ENCODE measurements at regions not wholly inside any gene's neighbourhood (a gene's known extent, or its start where the extent isn't known, plus 50 kb on each side); places are given as distances from the start of the nearest gene placed in this dataset.

- H3K36me3 ChIP-seq (ENCODE audit: control insufficient read depth, insufficient read depth, low read length, severe bottlenecking): no peaks in the 10 kb centered on the region
- no peaks in the 10 kb centered on the region for H3K9me3 ChIP-seq (ENCODE audit: control insufficient read depth, low read length)
- peaks cover 9% of the 10 kb centered on the region for H3K4me1 ChIP-seq (ENCODE audit: control insufficient read depth, insufficient read depth, low read length)
- peaks cover 31% of the 10 kb centered on the region for H3K27me3 ChIP-seq (replicated peaks; ENCODE audit: control insufficient read depth, insufficient read depth, low read length)
- peak; percentile 7 for DNase-seq (ENCODE audit: low read depth)
- no peak overlapping the region for H3K4me3 ChIP-seq (ENCODE audit: low read length)
- H3K9ac ChIP-seq (ENCODE audit: low read length): no peak overlapping the region
These were observed 369.0 kb downstream of the ARHGEF28 start for GRCh38 chr5:73994963-73995362.

All from adipocyte (in vitro differentiated cells).